ENCODE measurements at regions not wholly inside any gene's neighbourhood (a gene's known extent, or its start where the extent isn't known, plus 50 kb on each side); places are given as distances from the start of the nearest gene placed in this dataset.
"Not testable (repeated sequence)": the region's sequence is repeated elsewhere in the genome, so short reads cannot be mapped to it uniquely, and the experiment has no call there.

- peak in 2 of 3 experiments; percentile 42 to 69 for TF ChIP-seq CTCF (IDR thresholded peaks at IDR 0.05)
- TF ChIP-seq POLR2A (IDR thresholded peaks at IDR 0.05), result not testable (repeated sequence)
These were observed 97.3 kb upstream of the LYZL2 start for GRCh38 chr10:30726783-30727414.
